Neural cell (in vitro differentiated cells): ENCODE measurements at regions not wholly inside any gene's neighbourhood (a gene's known extent, or its start where the extent isn't known, plus 50 kb on each side); places are given as distances from the start of the nearest gene placed in this dataset.
"Not testable (repeated sequence)": the region's sequence is repeated elsewhere in the genome, so short reads cannot be mapped to it uniquely, and the experiment has no call there.

ENCODE experiments used
- H2AFZ ChIP-seq: fragments of 200-600, 300-800 bp; sonication (generic), shearing (Covaris generic); 2 replicates; pipeline ENCODE4 v1.6.0; 2014; ENCODE audit warnings: low read depth, mild to moderate bottlenecking, antibody characterized with exemption, low read length, moderate library complexity
- H3F3A ChIP-seq: fragments of 200-600 bp; shearing (Covaris generic); 2 replicates; pipeline ENCODE4 v1.6.1; 2016; ENCODE audit warnings: mild to moderate bottlenecking, moderate library complexity, mixed read lengths, antibody characterized with exemption, low read length; ENCODE audit not compliant: insufficient read depth, poor library complexity, severe bottlenecking
- H3K27ac ChIP-seq: fragments of 200-600, 300-800 bp; sonication (generic), shearing (Covaris generic); 2 replicates; pipeline ENCODE4 v1.5.1; 2014; ENCODE audit warnings: mild to moderate bottlenecking, low read length, moderate library complexity
- H3K27me3 ChIP-seq: fragments of 300-800, 200-600 bp; sonication (generic), shearing (Covaris generic); 2 replicates; pipeline ENCODE4 v1.6.0; 2014; ENCODE audit warnings: mild to moderate bottlenecking, low read depth, low read length, moderate library complexity; ENCODE audit not compliant: insufficient read depth
- H3K36me3 ChIP-seq: fragments of 300-800, 200-600 bp; sonication (generic), shearing (Covaris generic); 2 replicates; pipeline ENCODE4 v1.5.1; 2014; ENCODE audit warnings: mild to moderate bottlenecking, antibody characterized with exemption, low read length, moderate library complexity; ENCODE audit not compliant: insufficient read depth
- H3K4me2 ChIP-seq: fragments of 300-800, 200-600 bp; sonication (generic), shearing (Covaris generic); 2 replicates; pipeline ENCODE4 v1.6.0; 2014; ENCODE audit warnings: mild to moderate bottlenecking, low read length
- H3K4me3 ChIP-seq: fragments of 300-800, 200-600 bp; sonication (generic), shearing (Covaris generic); 2 replicates; pipeline ENCODE4 v1.5.1; 2014; ENCODE audit warnings: mild to moderate bottlenecking, low read length, moderate library complexity
- H3K79me2 ChIP-seq: fragments of 200-600 bp; shearing (Covaris generic); replicated peaks from 2 replicates; pipeline ENCODE4 v1.6.0; 2014; ENCODE audit warnings: mild to moderate bottlenecking, low read length, moderate library complexity; ENCODE audit not compliant: insufficient read depth
- H3K9ac ChIP-seq: fragments of 300-800, 200-600 bp; sonication (generic), shearing (Covaris generic); 2 replicates; pipeline ENCODE4 v1.6.1; 2016; ENCODE audit warnings: mild to moderate bottlenecking, low read length, mixed read lengths
- H3K9me2 ChIP-seq: fragments of 200-600 bp; shearing (Covaris generic); 2 replicates; pipeline ENCODE4 v1.6.1; 2016; ENCODE audit warnings: mild to moderate bottlenecking, low read length, mixed read lengths; ENCODE audit not compliant: insufficient read depth
- H3K9me3 ChIP-seq: fragments of 200-600, 300-800 bp; sonication (generic), shearing (Covaris generic); 2 replicates; pipeline ENCODE4 v1.6.1; 2016; ENCODE audit warnings: mild to moderate bottlenecking, mixed run types, low read length, moderate library complexity, mixed read lengths
- H4K20me1 ChIP-seq: fragments of 200-600 bp; shearing (Covaris generic); 2 replicates; pipeline ENCODE4 v1.6.1; 2016; ENCODE audit warnings: mild to moderate bottlenecking, mixed run types; ENCODE audit not compliant: insufficient read depth
- CTCF ChIP-seq: fragments of 450-650 bp; IDR thresholded peaks from 2 replicates; pipeline ENCODE4 v1.5.1; 2014; ENCODE audit warnings: antibody characterized with exemption, mild to moderate bottlenecking, moderate library complexity; ENCODE audit not compliant: poor library complexity, severe bottlenecking
- RAD21 ChIP-seq: fragments of 450-650 bp; conservative IDR thresholded peaks from 2 replicates; pipeline ENCODE4 v1.6.1; 2014; ENCODE audit warnings: antibody characterized with exemption, mild to moderate bottlenecking, moderate library complexity
- SMC3 ChIP-seq: fragments of 450-650 bp; conservative IDR thresholded peaks from 2 replicates; pipeline ENCODE4 v1.6.1; 2014; ENCODE audit warnings: antibody characterized with exemption, mild to moderate bottlenecking, moderate library complexity; ENCODE audit not compliant: poor library complexity

GRCh38 chr17:18546514-18547398 lies 70.2 kb downstream of the LGALS9C start:
- H3K27ac ChIP-seq, H3K9me3 ChIP-seq, H3K4me3 ChIP-seq, H3F3A ChIP-seq, H3K4me2 ChIP-seq, H3K79me2 ChIP-seq, H3K9me2 ChIP-seq, H3K27me3 ChIP-seq, H3K36me3 ChIP-seq, H2AFZ ChIP-seq, H3K9ac ChIP-seq, H4K20me1 ChIP-seq: not testable (repeated sequence)

GRCh38 chr17:18557086-18557485 lies 80.5 kb downstream of the LGALS9C start:
- not testable (repeated sequence) for H3K9me2 ChIP-seq, H3K79me2 ChIP-seq, H3K9me3 ChIP-seq

GRCh38 chr17:18563381-18564098 lies 80.7 kb downstream of the TBC1D28 start:
- not testable (repeated sequence) for H4K20me1 ChIP-seq, H3K79me2 ChIP-seq, H3K9me2 ChIP-seq, H3K36me3 ChIP-seq, H3F3A ChIP-seq, H3K27ac ChIP-seq, H3K9me3 ChIP-seq, H2AFZ ChIP-seq, H3K4me3 ChIP-seq, H3K4me2 ChIP-seq, H3K9ac ChIP-seq, H3K27me3 ChIP-seq

More at GRCh38 chr17:18557086-18557485, 80.5 kb downstream of the LGALS9C start:
- H4K20me1 ChIP-seq, H3K9ac ChIP-seq, H2AFZ ChIP-seq, H3K36me3 ChIP-seq, H3F3A ChIP-seq, H3K4me3 ChIP-seq, H3K27me3 ChIP-seq, H3K27ac ChIP-seq, H3K4me2 ChIP-seq: not testable (repeated sequence)

DNA sequence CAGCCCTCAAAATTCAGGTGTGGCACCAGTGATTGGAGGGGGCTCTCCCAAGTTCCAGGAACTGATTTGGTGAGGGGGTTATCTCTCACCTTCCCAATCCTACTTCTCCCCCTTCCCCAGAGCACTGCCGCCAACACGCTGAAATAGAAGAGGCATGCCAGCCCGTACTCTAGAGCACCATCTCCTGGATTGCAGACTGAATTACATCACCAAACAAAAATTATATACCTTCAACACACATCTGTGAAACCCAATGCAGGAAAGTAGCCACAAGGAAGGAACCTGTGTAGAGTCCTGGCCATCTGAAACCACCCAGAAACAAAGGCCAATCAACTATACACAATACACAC lies 80.1 kb downstream of the TBC1D28 start:
- H3K36me3 ChIP-seq, H3K4me2 ChIP-seq, H3K9me2 ChIP-seq, H3K9ac ChIP-seq, H3K27ac ChIP-seq, H2AFZ ChIP-seq, H4K20me1 ChIP-seq, H3K9me3 ChIP-seq, H3K79me2 ChIP-seq, H3K4me3 ChIP-seq, H3K27me3 ChIP-seq, H3F3A ChIP-seq: not testable (repeated sequence)
- TF ChIP-seq RAD21 (peak; percentile 54), CTCF (peak; percentile 51), SMC3 (peak; percentile 56)

DNA sequence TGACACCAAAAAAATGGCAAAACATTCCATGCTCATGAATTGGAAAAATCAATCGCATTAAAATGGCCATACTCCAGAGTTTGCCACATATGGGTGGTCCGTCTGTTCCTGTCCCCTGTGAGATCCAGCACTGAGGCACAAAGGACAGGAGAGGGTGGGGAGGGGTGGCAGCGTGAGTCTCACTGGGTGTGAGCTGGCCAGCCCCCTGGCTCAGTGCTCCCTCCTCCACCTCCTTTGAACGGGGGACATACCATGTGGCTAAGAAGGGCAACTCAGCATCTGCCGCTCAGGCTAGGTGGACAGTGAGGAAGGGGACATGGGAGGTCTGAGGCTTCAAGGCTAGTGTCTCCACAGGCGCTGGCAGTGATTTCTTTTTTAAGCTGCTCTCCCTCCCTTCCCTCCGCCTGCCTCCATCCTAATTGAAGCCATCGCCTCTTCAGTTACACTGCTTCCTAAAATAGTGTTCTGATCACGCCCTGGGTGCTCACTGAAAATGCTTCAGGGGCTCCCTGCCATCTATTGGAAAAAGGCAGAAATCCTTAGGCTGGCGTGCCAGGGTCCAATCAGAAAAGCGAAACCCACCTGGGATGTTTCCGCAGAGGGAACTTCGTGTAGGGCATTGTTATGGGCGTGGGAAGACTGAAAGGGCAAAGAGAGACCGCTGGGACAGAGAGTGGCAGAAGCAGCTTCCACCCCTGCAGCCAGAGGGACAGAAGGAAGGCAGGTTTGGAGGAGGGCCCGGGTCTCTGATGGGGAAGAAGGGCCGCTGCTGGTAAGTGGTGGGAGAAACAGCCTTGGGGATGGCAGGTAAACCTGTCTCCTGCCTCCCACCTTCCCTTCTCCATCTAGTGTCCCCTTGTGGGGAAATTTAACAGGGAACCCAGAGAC lies 75.8 kb downstream of the TBC1D28 start:
- H3K27ac ChIP-seq, H3K79me2 ChIP-seq, H3K9ac ChIP-seq, H3K9me2 ChIP-seq, H3K27me3 ChIP-seq, H4K20me1 ChIP-seq, H3F3A ChIP-seq, H3K4me3 ChIP-seq, H3K36me3 ChIP-seq, H3K9me3 ChIP-seq, H3K4me2 ChIP-seq, H2AFZ ChIP-seq: not testable (repeated sequence)
